ENCODE measurements at regions not wholly inside any gene's neighbourhood (a gene's known extent, or its start where the extent isn't known, plus 50 kb on each side); places are given as distances from the start of the nearest gene placed in this dataset.

DNA sequence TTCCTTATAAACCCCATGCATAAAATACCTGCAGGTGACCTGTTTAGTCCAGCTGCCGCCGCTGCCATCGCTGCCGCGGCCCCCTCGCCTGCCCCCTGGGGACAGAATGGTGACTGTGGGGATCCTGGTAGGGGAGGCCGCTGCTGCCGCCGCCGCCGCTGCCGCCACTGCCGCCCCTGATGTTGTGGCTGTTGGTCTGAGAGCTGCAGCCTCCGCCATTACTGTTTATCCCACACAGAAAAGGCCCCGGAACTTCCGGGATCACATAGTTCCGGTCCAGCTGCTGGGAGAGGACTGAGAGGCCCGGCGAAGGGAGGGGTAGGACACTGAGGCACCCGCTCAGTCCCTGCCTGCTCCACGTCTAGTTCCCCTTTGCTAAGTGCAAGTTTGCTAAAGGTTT lies 244.9 kb downstream of the C12orf50 start:
- Histone ChIP-seq H3K27me3 (ENCODE audit: insufficient read depth, low read depth, low read length) (no peaks in the 10 kb centered on the region), H3F3A (ENCODE audit: insufficient read depth, low read length, poor library complexity, severe bottlenecking) (no peaks in the 10 kb centered on the region), H3K9ac (ENCODE audit: low read length) (no peak overlapping the region), H2AFZ (ENCODE audit: low read depth, low read length) (no peak overlapping the region), H3K36me3 (ENCODE audit: insufficient read depth, low read length) (no peaks in the 10 kb centered on the region), H3K9me3 (ENCODE audit: low read length) (no peaks in the 10 kb centered on the region), H3K4me3 (ENCODE audit: low read length) (no peak overlapping the region), H4K20me1 (ENCODE audit: insufficient read depth) (no peaks in the 10 kb centered on the region), H3K79me2 (replicated peaks; ENCODE audit: insufficient read depth, low read length) (no peaks in the 10 kb centered on the region), H3K4me2 (ENCODE audit: low read length) (no peak overlapping the region), H3K27ac (ENCODE audit: low read length) (no peak overlapping the region), H3K9me2 (ENCODE audit: insufficient read depth, low read length) (no peaks in the 10 kb centered on the region)
- TF ChIP-seq MXI1 (conservative IDR thresholded peaks at IDR 0.05; ENCODE audit: poor library complexity, severe bottlenecking), result no peak
- TF ChIP-seq SMC3 (conservative IDR thresholded peaks at IDR 0.05; ENCODE audit: poor library complexity), result no peak

DNA sequence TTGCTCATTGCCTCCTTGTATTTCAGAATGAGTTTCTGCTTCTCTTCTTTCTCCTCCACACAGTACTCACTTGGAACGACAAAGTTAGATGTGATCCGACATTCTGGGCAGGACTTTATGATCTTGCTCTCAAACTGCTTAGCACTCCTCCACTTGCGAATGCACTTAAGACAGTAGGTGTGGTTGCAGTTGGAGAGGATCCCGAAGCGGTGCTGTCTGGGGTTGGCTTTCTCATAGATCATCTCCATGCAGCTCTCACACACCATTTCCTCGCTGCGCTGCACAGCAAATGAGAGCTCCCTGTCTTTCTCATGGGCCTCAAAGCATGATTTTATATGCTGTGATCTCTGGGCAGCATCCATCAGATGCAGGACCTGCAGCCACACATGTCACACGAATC lies 245.7 kb downstream of the C12orf50 start:
- Histone ChIP-seq H3F3A (ENCODE audit: insufficient read depth, low read length, poor library complexity, severe bottlenecking) (no peaks in the 10 kb centered on the region), H3K4me2 (ENCODE audit: low read length) (no peak overlapping the region), H3K9me3 (ENCODE audit: low read length) (no peaks in the 10 kb centered on the region), H3K27me3 (ENCODE audit: insufficient read depth, low read depth, low read length) (no peaks in the 10 kb centered on the region), H3K36me3 (ENCODE audit: insufficient read depth, low read length) (no peaks in the 10 kb centered on the region), H3K9me2 (ENCODE audit: insufficient read depth, low read length) (no peaks in the 10 kb centered on the region), H3K79me2 (replicated peaks; ENCODE audit: insufficient read depth, low read length) (no peaks in the 10 kb centered on the region), H3K4me3 (ENCODE audit: low read length) (no peak overlapping the region), H4K20me1 (ENCODE audit: insufficient read depth) (no peaks in the 10 kb centered on the region), H3K27ac (ENCODE audit: low read length) (no peak overlapping the region), H3K9ac (ENCODE audit: low read length) (no peak overlapping the region), H2AFZ (ENCODE audit: low read depth, low read length) (no peak overlapping the region)
- no peak for TF ChIP-seq SMC3 (conservative IDR thresholded peaks at IDR 0.05; ENCODE audit: poor library complexity)
- TF ChIP-seq MXI1 (conservative IDR thresholded peaks at IDR 0.05; ENCODE audit: poor library complexity, severe bottlenecking), result no peak
- TF ChIP-seq EP300 (conservative IDR thresholded peaks at IDR 0.05; ENCODE audit: poor library complexity, severe bottlenecking), result no peak
- no peak for TF ChIP-seq POLR2AphosphoS5 (IDR thresholded peaks at IDR 0.05)
- no peak for TF ChIP-seq EZH2 (IDR thresholded peaks at IDR 0.05; ENCODE audit: borderline replicate concordance, insufficient read depth, low read length, poor library complexity, severe bottlenecking)
- no peak for TF ChIP-seq CTCF (IDR thresholded peaks at IDR 0.05; ENCODE audit: poor library complexity, severe bottlenecking)
- no peak for TF ChIP-seq TAF1 (IDR thresholded peaks at IDR 0.05; ENCODE audit: low read depth)
- TF ChIP-seq REST (IDR thresholded peaks at IDR 0.05; ENCODE audit: borderline replicate concordance), result no peak
- TF ChIP-seq RAD21 (conservative IDR thresholded peaks at IDR 0.05), result no peak

DNA sequence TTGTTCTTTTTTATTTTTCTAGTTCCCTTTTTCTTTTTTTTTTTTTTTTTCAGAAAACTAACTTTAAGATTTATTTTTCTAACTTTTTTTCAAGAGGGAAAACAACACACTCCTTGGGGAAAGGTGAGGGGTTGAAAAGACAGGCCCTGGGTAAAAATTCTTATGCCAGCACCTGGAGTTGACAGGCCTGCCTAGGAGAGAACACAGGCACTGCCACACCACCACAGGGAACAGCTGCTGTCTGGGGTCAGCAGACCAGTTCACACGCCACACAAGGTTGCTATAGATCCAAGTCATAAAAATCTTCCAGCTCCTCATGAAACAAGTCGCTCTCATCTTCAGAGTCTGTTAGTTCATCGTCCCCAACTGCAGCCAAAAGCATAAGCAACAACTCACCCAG lies 246.4 kb downstream of the C12orf50 start:
- Histone ChIP-seq H3K9me2 (ENCODE audit: insufficient read depth, low read length) (no peaks in the 10 kb centered on the region), H2AFZ (ENCODE audit: low read depth, low read length) (no peak overlapping the region), H3K9ac (ENCODE audit: low read length) (no peak overlapping the region), H3K9me3 (ENCODE audit: low read length) (no peaks in the 10 kb centered on the region), H3K27ac (ENCODE audit: low read length) (no peak overlapping the region), H3K79me2 (replicated peaks; ENCODE audit: insufficient read depth, low read length) (no peaks in the 10 kb centered on the region), H3K4me3 (ENCODE audit: low read length) (no peak overlapping the region), H3K4me2 (ENCODE audit: low read length) (no peak overlapping the region), H4K20me1 (ENCODE audit: insufficient read depth) (no peaks in the 10 kb centered on the region), H3F3A (ENCODE audit: insufficient read depth, low read length, poor library complexity, severe bottlenecking) (no peaks in the 10 kb centered on the region), H3K27me3 (ENCODE audit: insufficient read depth, low read depth, low read length) (no peaks in the 10 kb centered on the region), H3K36me3 (ENCODE audit: insufficient read depth, low read length) (no peaks in the 10 kb centered on the region)
- TF ChIP-seq POLR2AphosphoS5 (IDR thresholded peaks at IDR 0.05), result no peak
- TF ChIP-seq TAF1 (IDR thresholded peaks at IDR 0.05; ENCODE audit: low read depth), result no peak
- no peak for TF ChIP-seq CTCF (IDR thresholded peaks at IDR 0.05; ENCODE audit: poor library complexity, severe bottlenecking)
- TF ChIP-seq SMC3 (conservative IDR thresholded peaks at IDR 0.05; ENCODE audit: poor library complexity), result no peak
- no peak for TF ChIP-seq EP300 (conservative IDR thresholded peaks at IDR 0.05; ENCODE audit: poor library complexity, severe bottlenecking)
- no peak for TF ChIP-seq EZH2 (IDR thresholded peaks at IDR 0.05; ENCODE audit: borderline replicate concordance, insufficient read depth, low read length, poor library complexity, severe bottlenecking)
- no peak for TF ChIP-seq REST (IDR thresholded peaks at IDR 0.05; ENCODE audit: borderline replicate concordance)

All from neural cell (in vitro differentiated cells).